ENCODE measurements at regions not wholly inside any gene's neighbourhood (a gene's known extent, or its start where the extent isn't known, plus 50 kb on each side); places are given as distances from the start of the nearest gene placed in this dataset.

DNA sequence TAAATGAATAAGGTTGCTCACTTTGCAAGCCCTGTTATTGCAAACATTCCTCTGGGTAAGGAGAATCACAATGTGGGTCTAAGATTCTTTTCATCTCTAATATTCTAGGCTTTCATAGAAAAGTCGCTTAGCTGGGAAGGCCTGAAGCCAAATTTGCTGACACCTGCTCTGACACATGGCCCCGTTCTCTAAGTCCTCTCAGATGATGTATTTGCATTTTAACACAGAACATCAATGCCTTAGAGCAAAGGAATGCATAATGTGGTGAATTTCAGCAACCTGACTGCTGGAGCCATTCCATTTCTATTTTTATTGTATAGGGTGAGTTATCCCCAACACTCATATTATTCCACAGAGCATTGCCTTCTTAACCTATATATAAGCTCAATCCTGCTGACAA, 682.1 kb upstream of the NRP1 start:
- H2AFZ ChIP-seq (ENCODE audit: low read length): no peak overlapping the region
- H3K56ac ChIP-seq (replicated peaks; ENCODE audit: insufficient read length, low read depth, low read length): no peak overlapping the region
- no peak overlapping the region for H2AK5ac ChIP-seq (ENCODE audit: low read depth, low read length)
- H3K27me3 ChIP-seq (replicated peaks in 1 of 4; ENCODE audit: control insufficient read depth in 3 of 4, extremely low read depth in 1 of 4, insufficient read depth in 3 of 4, low read length in 3 of 4): no peaks in the 10 kb centered on the region
- H2BK12ac ChIP-seq (ENCODE audit: low read depth, low read length): no peak overlapping the region
- no peaks in the 10 kb centered on the region for H3K36me3 ChIP-seq (ENCODE audit: control insufficient read depth in 2 of 4, insufficient read depth in 4 of 4, low read length in 3 of 4)
- H4K20me1 ChIP-seq (replicated peaks in 1 of 2; ENCODE audit: control insufficient read depth in 1 of 2, insufficient read depth in 2 of 2, low read length in 2 of 2): no peaks in the 10 kb centered on the region
- H4K91ac ChIP-seq (replicated peaks; ENCODE audit: insufficient read length, low read length): no peak overlapping the region
- no peak overlapping the region for H3K9ac ChIP-seq (replicated peaks in 1 of 4; ENCODE audit: extremely low read depth in 1 of 4, low read depth in 3 of 4, low read length in 3 of 4)
- no peak overlapping the region for H3K14ac ChIP-seq (ENCODE audit: insufficient read length)
- no peaks in the 10 kb centered on the region for H3K79me1 ChIP-seq (ENCODE audit: low read depth, low read length)
- no peak overlapping the region for H3K4ac ChIP-seq (replicated peaks; ENCODE audit: insufficient read length, low read depth, low read length)
- no peak for FAIRE-seq
- CTCF ChIA-PET (ENCODE audit: partially characterized antibody): interaction anchor here (0.6 to 5.9 kb wide), 13 partner anchors 10 to 725 kb away, joined by 3 to 39 read pairs (median 4); no protein-coding TSS in a partner anchor
- H3K23ac ChIP-seq (ENCODE audit: insufficient read length): no peak overlapping the region
- H2BK120ac ChIP-seq (replicated peaks; ENCODE audit: low read depth, low read length): no peak overlapping the region
- H3K4me1 ChIP-seq (replicated peaks in 1 of 4; ENCODE audit: control insufficient read depth in 3 of 4, insufficient read depth in 4 of 4, low read length in 3 of 4): no peaks in the 10 kb centered on the region; a peak in 1 of 7 replicates
- H3K4me2 ChIP-seq (ENCODE audit: insufficient read depth in 1 of 2, low read depth in 2 of 2, low read length in 2 of 2): no peak overlapping the region
- 79% methylated on average over 2 of the region's 2 CpGs; no CpG with 5 or more reads in 1 of the 2 experiments for WGBS, 2 experiments (ENCODE audit: extremely low coverage in 1 of 2, insufficient coverage in 1 of 2, insufficient read length in 1 of 2, insufficient replicate concordance in 2 of 2, low coverage in 1 of 2, low lambda C conversion rate in 2 of 2, missing lambda C conversion rate in 1 of 2)
- no peaks in the 10 kb centered on the region for H3K9me3 ChIP-seq (ENCODE audit: insufficient read depth in 2 of 2, low read depth in 1 of 2, low read length in 1 of 2)
- no peak overlapping the region for H2BK20ac ChIP-seq (ENCODE audit: low read length)
- no peak overlapping the region for H3K18ac ChIP-seq (ENCODE audit: extremely low read depth, low read length)
- TF ChIP-seq SIRT6 (IDR thresholded peaks at IDR 0.05; ENCODE audit: low read length): no peak
- no peak for TF ChIP-seq CHD2 (IDR thresholded peaks at IDR 0.05; ENCODE audit: low read length)
- no peak for TF ChIP-seq TEAD4 (IDR thresholded peaks at IDR 0.05; ENCODE audit: low read depth, low read length)
- TF ChIP-seq SUZ12 (IDR thresholded peaks at IDR 0.05; ENCODE audit: low read length): no peak
- TF ChIP-seq TAF7 (optimal IDR thresholded peaks at IDR 0.05; ENCODE audit: borderline replicate concordance, low read depth, low read length): no peak
- TF ChIP-seq TBP (IDR thresholded peaks at IDR 0.05; ENCODE audit: low read depth, low read length): no peak
- DNase-seq (ENCODE audit: low read depth in 1 of 2, low spot score in 2 of 2): no peak
- no peak overlapping the region for H3K27ac ChIP-seq (ENCODE audit: low read depth, low read length)
- POLR2A ChIA-PET (ENCODE audit: partially characterized antibody): no interaction called here
- H3K4me3 ChIP-seq (ENCODE audit: extremely low read depth in 1 of 4, insufficient read depth in 2 of 4, low read depth in 3 of 4, low read length in 4 of 4): no peak overlapping the region
- no peak overlapping the region for H4K5ac ChIP-seq (ENCODE audit: insufficient read length, low read depth, low read length)
- H4K8ac ChIP-seq (ENCODE audit: extremely low read depth, insufficient read depth, low read length): no peak overlapping the region
- H2BK15ac ChIP-seq (ENCODE audit: low read length): no peak overlapping the region
- no peak overlapping the region for H2BK5ac ChIP-seq (ENCODE audit: low read depth, low read length)
- no peaks in the 10 kb centered on the region for H3K23me2 ChIP-seq (ENCODE audit: low read depth, low read length)
- H3K79me2 ChIP-seq (ENCODE audit: control insufficient read depth in 1 of 2, insufficient read depth in 2 of 2, low read length in 2 of 2): no peaks in the 10 kb centered on the region

All from H1 (cell line).